ENCODE measurements at regions not wholly inside any gene's neighbourhood (a gene's known extent, or its start where the extent isn't known, plus 50 kb on each side); places are given as distances from the start of the nearest gene placed in this dataset.

DNA sequence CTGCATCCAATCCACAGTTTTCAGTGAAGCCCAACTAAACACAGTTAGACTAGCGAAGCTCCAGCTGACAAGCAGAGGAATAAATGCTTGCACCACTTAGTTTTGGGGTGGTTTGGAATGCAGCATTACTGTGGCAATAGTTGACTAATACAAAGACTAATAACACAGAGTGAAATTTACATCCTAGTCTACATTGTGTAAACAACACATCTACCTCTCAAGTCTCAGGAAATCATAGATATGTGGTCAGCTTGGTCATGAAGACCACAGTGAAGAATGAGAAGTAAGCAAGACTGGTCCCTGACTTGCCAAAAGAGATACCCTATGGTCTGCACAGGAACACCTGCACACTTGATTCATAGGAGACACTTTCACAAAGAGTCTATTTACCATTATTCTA, 155.1 kb upstream of the TANK start:
- peaks cover 0 to 4% of the 10 kb centered on the region in 2 experiments for H3K27me3 ChIP-seq (ENCODE audit: control insufficient read depth in 1 of 2, insufficient read depth in 2 of 2, low read length in 2 of 2)
- Mint-ChIP-seq H3K27ac (no peak overlapping the region), H3K27me3 (peaks cover 12% of the 10 kb centered on the region), H3K4me1 (ENCODE audit: low read depth) (no peaks in the 10 kb centered on the region), H3K9me3 (no peaks in the 10 kb centered on the region), H3K4me3 (no peak overlapping the region), H3K36me3 (ENCODE audit: low read depth) (no peaks in the 10 kb centered on the region)
- H3K4me3 ChIP-seq (ENCODE audit: low read length): no peak overlapping the region
- no peaks in the 10 kb centered on the region for H3K36me3 ChIP-seq (ENCODE audit: insufficient read depth, low read length)
- TF ChIP-seq, protein P1, sequence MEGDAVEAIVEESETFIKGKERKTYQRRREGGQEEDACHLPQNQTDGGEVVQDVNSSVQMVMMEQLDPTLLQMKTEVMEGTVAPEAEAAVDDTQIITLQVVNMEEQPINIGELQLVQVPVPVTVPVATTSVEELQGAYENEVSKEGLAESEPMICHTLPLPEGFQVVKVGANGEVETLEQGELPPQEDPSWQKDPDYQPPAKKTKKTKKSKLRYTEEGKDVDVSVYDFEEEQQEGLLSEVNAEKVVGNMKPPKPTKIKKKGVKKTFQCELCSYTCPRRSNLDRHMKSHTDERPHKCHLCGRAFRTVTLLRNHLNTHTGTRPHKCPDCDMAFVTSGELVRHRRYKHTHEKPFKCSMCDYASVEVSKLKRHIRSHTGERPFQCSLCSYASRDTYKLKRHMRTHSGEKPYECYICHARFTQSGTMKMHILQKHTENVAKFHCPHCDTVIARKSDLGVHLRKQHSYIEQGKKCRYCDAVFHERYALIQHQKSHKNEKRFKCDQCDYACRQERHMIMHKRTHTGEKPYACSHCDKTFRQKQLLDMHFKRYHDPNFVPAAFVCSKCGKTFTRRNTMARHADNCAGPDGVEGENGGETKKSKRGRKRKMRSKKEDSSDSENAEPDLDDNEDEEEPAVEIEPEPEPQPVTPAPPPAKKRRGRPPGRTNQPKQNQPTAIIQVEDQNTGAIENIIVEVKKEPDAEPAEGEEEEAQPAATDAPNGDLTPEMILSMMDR (IDR thresholded peaks at IDR 0.05): no peak
- ChIA-PET POLR2A (interaction anchor here (0.5 kb wide), 1 partner anchor 52 kb away, joined by 3 read pairs; no protein-coding TSS in a partner anchor), CTCF (interaction anchor here (1.7 kb wide), 1 partner anchor 11 kb away, joined by 8 read pairs; no protein-coding TSS in a partner anchor)
- no peaks in the 10 kb centered on the region for H3K4me1 ChIP-seq (ENCODE audit: insufficient read depth, low read length)
- DNase-seq (no peak), ATAC-seq (ENCODE audit: poor library complexity) (no peak)
- H3K27ac ChIP-seq (ENCODE audit: low read depth in 1 of 2, low read length in 2 of 2): no peak overlapping the region
- H3K9me3 ChIP-seq (ENCODE audit: control insufficient read depth in 1 of 2, insufficient read depth in 1 of 2, low read length in 2 of 2): no peaks in the 10 kb centered on the region
- intact Hi-C loops (cut with DNase I, micrococcal nuclease): no loop called here

GRCh38 chr2:161008311-161008710, 151.9 kb upstream of the TANK start:
- ATAC-seq (ENCODE audit: poor library complexity): no peak
- intact Hi-C loops (cut with DNase I, micrococcal nuclease): no loop called here

DNA sequence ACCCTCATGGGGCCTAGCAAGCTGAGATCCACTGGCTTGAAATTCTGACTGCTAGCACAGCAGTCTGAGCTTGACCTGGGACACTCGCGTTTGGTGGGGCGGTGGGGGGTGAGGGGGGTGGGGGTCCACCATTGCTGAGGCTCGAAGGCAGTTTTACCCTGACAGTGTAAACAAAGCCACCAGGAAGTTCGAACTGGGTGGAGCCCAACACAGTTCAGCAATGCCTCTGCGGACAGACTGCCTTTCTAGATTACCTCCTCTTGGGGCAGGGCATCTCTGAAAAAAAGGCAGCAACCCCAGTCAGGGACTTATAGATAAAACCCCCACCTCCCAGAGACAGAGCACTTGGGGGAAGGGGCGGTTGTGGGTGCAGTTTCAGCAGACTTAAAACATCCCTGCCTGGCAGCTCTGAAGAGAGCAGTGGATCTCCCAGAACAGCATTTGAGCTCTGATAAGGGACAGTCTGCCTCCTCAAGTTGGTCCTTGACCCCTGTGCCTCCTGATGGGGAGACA, 149.7 kb upstream of the TANK start:
- no peak overlapping the region for H3K4me3 Mint-ChIP-seq
- TF ChIP-seq, protein P1 (IDR thresholded peaks at IDR 0.05): no peak
- peaks cover under 1% of the 10 kb centered on the region for H3K9me3 Mint-ChIP-seq
- ChIA-PET POLR2A (no interaction called here), CTCF (no interaction called here)
- H3K27ac Mint-ChIP-seq: no peak overlapping the region
- no peaks in the 10 kb centered on the region for H3K36me3 ChIP-seq (ENCODE audit: insufficient read depth, low read length)
- DNase-seq (no peak), ATAC-seq (ENCODE audit: poor library complexity) (no peak)
- H3K36me3 Mint-ChIP-seq (ENCODE audit: low read depth): no peaks in the 10 kb centered on the region
- H3K4me1 Mint-ChIP-seq (ENCODE audit: low read depth): no peaks in the 10 kb centered on the region
- intact Hi-C loops (cut with DNase I, micrococcal nuclease): no loop called here
- peaks cover 14% of the 10 kb centered on the region for H3K27me3 Mint-ChIP-seq
- no peak overlapping the region for H3K27ac ChIP-seq (ENCODE audit: low read depth in 1 of 2, low read length in 2 of 2)
- H3K9me3 ChIP-seq (ENCODE audit: control insufficient read depth in 1 of 2, insufficient read depth in 1 of 2, low read length in 2 of 2): no peaks in the 10 kb centered on the region
- H3K4me3 ChIP-seq (ENCODE audit: low read length): no peak overlapping the region
- H3K27me3 ChIP-seq (ENCODE audit: control insufficient read depth in 1 of 2, insufficient read depth in 2 of 2, low read length in 2 of 2): peaks cover 0 to 4% of the 10 kb centered on the region in 2 experiments
- no peaks in the 10 kb centered on the region for H3K4me1 ChIP-seq (ENCODE audit: insufficient read depth, low read length)

More at GRCh38 chr2:161008311-161008710, 151.9 kb upstream of the TANK start:
- H3K36me3 ChIP-seq (ENCODE audit: insufficient read depth, low read length): no peaks in the 10 kb centered on the region
- Mint-ChIP-seq H3K27ac (no peak overlapping the region), H3K36me3 (ENCODE audit: low read depth) (no peaks in the 10 kb centered on the region), H3K27me3 (peaks cover 20% of the 10 kb centered on the region), H3K4me1 (ENCODE audit: low read depth) (no peaks in the 10 kb centered on the region), H3K9me3 (no peaks in the 10 kb centered on the region), H3K4me3 (no peak overlapping the region)
- H3K4me3 ChIP-seq (ENCODE audit: low read length): no peak overlapping the region
- no peaks in the 10 kb centered on the region for H3K9me3 ChIP-seq (ENCODE audit: control insufficient read depth in 1 of 2, insufficient read depth in 1 of 2, low read length in 2 of 2)
- no peak overlapping the region for H3K27ac ChIP-seq (ENCODE audit: low read depth in 1 of 2, low read length in 2 of 2)
- peaks cover 0 to 4% of the 10 kb centered on the region in 2 experiments for H3K27me3 ChIP-seq (ENCODE audit: control insufficient read depth in 1 of 2, insufficient read depth in 2 of 2, low read length in 2 of 2)
- ChIA-PET CTCF (no interaction called here), POLR2A (no interaction called here)
- TF ChIP-seq, protein P1 (IDR thresholded peaks at IDR 0.05): no peak
- no peaks in the 10 kb centered on the region for H3K4me1 ChIP-seq (ENCODE audit: insufficient read depth, low read length)
- DNase-seq: no peak
